ENCODE measurements at regions not wholly inside any gene's neighbourhood (a gene's known extent, or its start where the extent isn't known, plus 50 kb on each side); places are given as distances from the start of the nearest gene placed in this dataset.

- no peak overlapping the region for H3K27ac ChIP-seq
- no peaks in the 10 kb centered on the region for H3K36me3 ChIP-seq
- H3K9me3 ChIP-seq (replicated peaks in 1 of 11): no peaks in the 10 kb centered on the region
- H3K9ac ChIP-seq: no peak overlapping the region
- H3K27me3 ChIP-seq: no peaks in the 10 kb centered on the region
- no peak overlapping the region for H3K4me2 ChIP-seq
- TF ChIP-seq Cebpa-rat (IDR thresholded peaks at IDR 0.05): no peak
- H3K4me1 ChIP-seq: no peaks in the 10 kb centered on the region
- H4K20me1 ChIP-seq: no peaks in the 10 kb centered on the region
- no peak overlapping the region for H3K4me3 ChIP-seq
Observed at GRCh38 chr9:73816905-73817304, 665.2 kb downstream of the ANXA1 start.

GRCh38 chr9:73824671-73825070 lies 672.5 kb upstream of the RORB start:
- no peaks in the 10 kb centered on the region for H3K27me3 ChIP-seq
- no peaks in the 10 kb centered on the region for H3K36me3 ChIP-seq
- no peak overlapping the region for H3K27ac ChIP-seq
- no peak for TF ChIP-seq Cebpa-rat (IDR thresholded peaks at IDR 0.05)
- H3K4me3 ChIP-seq: no peak overlapping the region
- no peak overlapping the region for H3K9ac ChIP-seq
- no peaks in the 10 kb centered on the region for H4K20me1 ChIP-seq
- no peak overlapping the region for H3K4me2 ChIP-seq
- no peaks in the 10 kb centered on the region for H3K4me1 ChIP-seq
- no peaks in the 10 kb centered on the region for H3K9me3 ChIP-seq (replicated peaks in 1 of 11)

- no peaks in the 10 kb centered on the region for H3K36me3 ChIP-seq
- no peaks in the 10 kb centered on the region for H3K27me3 ChIP-seq
- H3K4me3 ChIP-seq: no peak overlapping the region
- no peak overlapping the region for H3K9ac ChIP-seq
- no peaks in the 10 kb centered on the region for H3K4me1 ChIP-seq
- no peaks in the 10 kb centered on the region for H4K20me1 ChIP-seq
- no peaks in the 10 kb centered on the region for H3K9me3 ChIP-seq (replicated peaks in 1 of 11)
- no peak for TF ChIP-seq Cebpa-rat (IDR thresholded peaks at IDR 0.05)
- no peak overlapping the region for H3K27ac ChIP-seq
- no peak overlapping the region for H3K4me2 ChIP-seq
Observed at GRCh38 chr9:73838871-73839270, 658.3 kb upstream of the RORB start.

- Histone ChIP-seq H4K20me1 (no peaks in the 10 kb centered on the region), H3K36me3 (no peaks in the 10 kb centered on the region), H3K27ac (no peak overlapping the region), H3K27me3 (no peaks in the 10 kb centered on the region), H3K4me1 (no peaks in the 10 kb centered on the region), H3K9ac (no peak overlapping the region), H3K9me3 (replicated peaks in 1 of 11) (no peaks in the 10 kb centered on the region), H3K4me3 (no peak overlapping the region), H3K4me2 (no peak overlapping the region)
- TF ChIP-seq Cebpa-rat (IDR thresholded peaks at IDR 0.05): no peak
Observed at GRCh38 chr9:73839471-73839870, 657.7 kb upstream of the RORB start.

GRCh38 chr9:73841018-73841417 lies 656.1 kb upstream of the RORB start:
- Histone ChIP-seq H3K4me3 (no peak overlapping the region), H3K4me1 (no peaks in the 10 kb centered on the region), H3K27me3 (no peaks in the 10 kb centered on the region), H3K27ac (no peak overlapping the region), H3K9ac (no peak overlapping the region), H3K36me3 (no peaks in the 10 kb centered on the region), H3K4me2 (no peak overlapping the region), H4K20me1 (no peaks in the 10 kb centered on the region), H3K9me3 (replicated peaks in 1 of 11) (no peaks in the 10 kb centered on the region)
- no peak for TF ChIP-seq Cebpa-rat (IDR thresholded peaks at IDR 0.05)

- Histone ChIP-seq H3K27ac (no peak overlapping the region), H3K4me1 (no peaks in the 10 kb centered on the region), H3K9me3 (replicated peaks in 1 of 11) (no peaks in the 10 kb centered on the region), H4K20me1 (no peaks in the 10 kb centered on the region), H3K36me3 (no peaks in the 10 kb centered on the region), H3K9ac (no peak overlapping the region), H3K27me3 (no peaks in the 10 kb centered on the region), H3K4me3 (no peak overlapping the region), H3K4me2 (no peak overlapping the region)
- no peak for TF ChIP-seq Cebpa-rat (IDR thresholded peaks at IDR 0.05)
Observed at GRCh38 chr9:73844135-73844534, 653.0 kb upstream of the RORB start.

GRCh38 chr9:73845539-73845938 lies 651.6 kb upstream of the RORB start:
- H3K27me3 ChIP-seq: no peaks in the 10 kb centered on the region
- TF ChIP-seq Cebpa-rat (IDR thresholded peaks at IDR 0.05): no peak
- no peak overlapping the region for H3K9ac ChIP-seq
- no peak overlapping the region for H3K27ac ChIP-seq
- no peak overlapping the region for H3K4me3 ChIP-seq
- no peaks in the 10 kb centered on the region for H3K9me3 ChIP-seq (replicated peaks in 1 of 11)
- no peaks in the 10 kb centered on the region for H3K36me3 ChIP-seq
- no peaks in the 10 kb centered on the region for H3K4me1 ChIP-seq
- no peak overlapping the region for H3K4me2 ChIP-seq
- H4K20me1 ChIP-seq: no peaks in the 10 kb centered on the region

GRCh38 chr9:73845954-73846690 lies 651.0 kb upstream of the RORB start:
- no peak overlapping the region for H3K9ac ChIP-seq
- no peaks in the 10 kb centered on the region for H3K4me1 ChIP-seq
- H3K36me3 ChIP-seq: no peaks in the 10 kb centered on the region
- no peaks in the 10 kb centered on the region for H3K9me3 ChIP-seq (replicated peaks in 1 of 11)
- H3K27me3 ChIP-seq: no peaks in the 10 kb centered on the region
- TF ChIP-seq Cebpa-rat (IDR thresholded peaks at IDR 0.05): no peak
- no peak overlapping the region for H3K4me2 ChIP-seq
- H3K27ac ChIP-seq: no peak overlapping the region
- H4K20me1 ChIP-seq: no peaks in the 10 kb centered on the region
- no peak overlapping the region for H3K4me3 ChIP-seq

- no peak overlapping the region for H3K27ac ChIP-seq
- no peak overlapping the region for H3K4me2 ChIP-seq
- no peaks in the 10 kb centered on the region for H3K4me1 ChIP-seq
- H3K9me3 ChIP-seq (replicated peaks in 1 of 11): no peaks in the 10 kb centered on the region
- H3K9ac ChIP-seq: no peak overlapping the region
- no peaks in the 10 kb centered on the region for H3K27me3 ChIP-seq
- H4K20me1 ChIP-seq: no peaks in the 10 kb centered on the region
- no peaks in the 10 kb centered on the region for H3K36me3 ChIP-seq
- TF ChIP-seq Cebpa-rat (IDR thresholded peaks at IDR 0.05): no peak
- no peak overlapping the region for H3K4me3 ChIP-seq
Observed at GRCh38 chr9:73847536-73847935, 649.6 kb upstream of the RORB start.

GRCh38 chr9:73853549-73853948 lies 643.6 kb upstream of the RORB start:
- Histone ChIP-seq H3K36me3 (no peaks in the 10 kb centered on the region), H3K27me3 (no peaks in the 10 kb centered on the region), H4K20me1 (no peaks in the 10 kb centered on the region), H3K4me1 (no peaks in the 10 kb centered on the region), H3K4me2 (no peak overlapping the region), H3K9ac (no peak overlapping the region), H3K4me3 (no peak overlapping the region), H3K9me3 (replicated peaks in 1 of 11) (no peaks in the 10 kb centered on the region), H3K27ac (no peak overlapping the region)
- TF ChIP-seq Cebpa-rat (IDR thresholded peaks at IDR 0.05): no peak

Measured in BLaER1 treated with 17β-estradiol and CSF1 and Interleukin-3, amounts not matched to agents 10 nM and 100 nM (cell line).